ENCODE measurements at regions not wholly inside any gene's neighbourhood (a gene's known extent, or its start where the extent isn't known, plus 50 kb on each side); places are given as distances from the start of the nearest gene placed in this dataset.
A peak's percentile ranks its signal among the peaks of the same experiment; 100 is the strongest.
"Not testable (repeated sequence)": the region's sequence is repeated elsewhere in the genome, so short reads cannot be mapped to it uniquely, and the experiment has no call there.

DNA sequence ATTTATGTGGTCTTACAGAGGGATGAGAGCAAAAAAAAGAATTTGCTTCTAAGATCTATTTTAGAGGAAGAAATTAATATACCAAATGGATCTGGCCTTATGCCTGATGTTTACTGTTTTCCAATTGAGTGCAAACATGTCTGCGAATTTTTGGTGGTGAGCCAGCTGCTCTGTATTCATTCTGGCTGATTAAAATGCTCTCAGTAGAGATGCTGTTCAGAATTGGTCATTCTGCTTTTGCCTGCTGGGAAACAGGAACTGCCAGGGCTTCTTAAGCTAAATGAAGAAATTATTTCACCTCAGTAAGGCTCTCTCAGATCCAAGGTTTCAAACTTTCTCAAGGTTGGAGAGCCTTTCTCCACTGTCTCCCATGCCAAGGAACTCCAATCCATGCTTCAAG, 132.0 kb upstream of the SV2C start:
- intact Hi-C loops (cut with DNase I): no loop called here
- peak in 3 of 10 donors; percentile 17 to 20 (median 17) for DNase-seq

GRCh38 chr5:75948438-75948837, 134.7 kb upstream of the SV2C start:
- intact Hi-C loops (cut with DNase I): no loop called here

DNA sequence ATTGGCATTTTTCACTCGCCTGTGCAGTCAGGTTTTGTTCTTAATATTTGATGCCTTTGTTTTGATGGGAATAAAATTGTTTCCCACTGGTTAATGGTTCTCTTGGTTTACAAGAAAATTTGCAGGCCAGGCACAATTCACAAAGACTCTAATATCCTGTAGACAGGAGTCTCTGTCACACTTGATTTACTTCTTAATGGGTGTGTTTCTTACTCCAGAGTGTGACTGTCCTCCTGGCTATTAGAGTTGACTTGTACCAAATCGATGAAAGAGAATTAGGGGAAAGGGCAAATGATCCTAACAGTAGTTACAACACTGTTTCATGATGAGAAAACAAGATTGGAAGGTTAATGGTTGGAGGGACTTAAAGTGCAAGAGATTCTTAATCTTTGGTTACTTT, 142.8 kb upstream of the SV2C start:
- no peak for DNase-seq

More at GRCh38 chr5:75948438-75948837, 134.7 kb upstream of the SV2C start:
- DNase-seq: no peak

GRCh38 chr5:75935572-75935971, 147.6 kb upstream of the SV2C start:
- intact Hi-C loops (cut with DNase I): no loop called here
- no peak for DNase-seq

More for the DNA sequence above, 142.8 kb upstream of the SV2C start:
- intact Hi-C loops (cut with DNase I): no loop called here

GRCh38 chr5:75933489-75933888, 149.7 kb upstream of the SV2C start:
- DNase-seq: peak in 1 of 10 donors; percentile 44
- intact Hi-C loops (cut with DNase I): no loop called here

GRCh38 chr5:75931175-75931574, 152.0 kb upstream of the SV2C start:
- intact Hi-C loops (cut with DNase I): no loop called here
- DNase-seq: no peak

GRCh38 chr5:75928992-75929391, 154.2 kb upstream of the SV2C start:
- peak in 1 of 10 donors; percentile 69 for DNase-seq
- intact Hi-C loops (cut with DNase I): no loop called here

DNA sequence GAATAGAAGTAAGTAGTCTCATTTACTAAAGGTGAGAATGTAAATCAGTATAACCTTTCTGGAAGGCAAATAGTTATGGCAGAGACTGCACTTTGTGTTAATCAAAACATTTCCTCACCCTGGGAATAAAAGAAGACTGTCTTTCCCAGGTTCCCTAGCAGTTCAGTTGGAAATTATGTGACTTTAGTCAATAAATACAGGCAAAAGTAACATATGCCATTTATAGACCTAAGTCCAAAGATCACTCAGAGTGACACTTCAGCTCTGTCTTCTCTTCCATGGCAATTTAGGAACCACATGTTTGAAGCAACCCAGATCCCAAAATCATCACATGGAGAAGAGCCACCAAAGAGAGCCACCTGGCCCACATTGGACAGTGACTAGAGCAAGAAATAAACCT, 160.7 kb upstream of the SV2C start:
- no peak for DNase-seq
- intact Hi-C loops (cut with DNase I): no loop called here

DNA sequence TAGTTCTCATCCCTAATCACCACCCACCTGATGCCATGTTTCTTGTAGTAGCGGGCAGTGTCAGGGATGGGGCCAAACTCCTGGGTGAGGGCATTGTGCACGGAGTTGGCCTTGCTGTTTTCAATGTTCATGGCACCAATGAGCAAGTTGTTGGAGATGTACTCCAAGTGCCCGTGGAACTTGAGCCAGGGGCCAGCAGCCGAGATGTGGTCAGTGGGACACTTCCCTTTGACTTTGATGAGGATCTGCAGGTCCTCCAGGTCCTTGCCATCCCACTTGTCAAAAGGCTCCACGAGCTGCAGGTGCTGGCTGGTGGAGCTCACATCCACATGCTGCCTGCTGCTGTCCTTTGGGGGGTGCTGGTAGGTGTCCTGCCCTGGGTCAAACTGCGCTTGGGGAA, 162.2 kb upstream of the SV2C start:
- DNase-seq: peak in 1 of 10 donors; percentile 64
- intact Hi-C loops (cut with DNase I): no loop called here

GRCh38 chr5:75916144-75916543, 167.0 kb upstream of the SV2C start:
- intact Hi-C loops (cut with DNase I): no loop called here
- no peak for DNase-seq

- intact Hi-C loops (cut with DNase I): no loop called here
- DNase-seq: no peak
These were observed 174.0 kb upstream of the SV2C start for GRCh38 chr5:75909223-75909622.

DNA sequence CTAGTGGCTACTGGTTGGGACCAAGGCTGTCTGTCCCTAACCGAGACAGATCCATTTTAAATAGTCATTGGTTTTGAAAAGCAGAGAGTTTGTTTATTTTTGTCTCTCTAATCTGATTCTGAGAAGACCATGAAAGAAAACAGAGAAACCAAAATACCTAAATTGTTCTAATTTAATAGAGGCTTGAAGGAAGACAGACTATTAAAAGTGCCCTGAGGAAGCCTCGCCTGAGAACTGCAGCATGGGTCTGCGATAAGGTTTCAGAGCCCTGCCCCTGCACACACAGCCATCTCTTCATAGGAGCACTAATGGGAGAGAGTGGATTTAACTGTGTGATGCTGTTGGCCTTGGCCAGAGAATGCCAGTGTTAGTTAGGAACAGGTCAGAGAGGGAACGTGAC, 175.5 kb upstream of the SV2C start:
- no peak for DNase-seq
- intact Hi-C loops (cut with DNase I): no loop called here

DNA sequence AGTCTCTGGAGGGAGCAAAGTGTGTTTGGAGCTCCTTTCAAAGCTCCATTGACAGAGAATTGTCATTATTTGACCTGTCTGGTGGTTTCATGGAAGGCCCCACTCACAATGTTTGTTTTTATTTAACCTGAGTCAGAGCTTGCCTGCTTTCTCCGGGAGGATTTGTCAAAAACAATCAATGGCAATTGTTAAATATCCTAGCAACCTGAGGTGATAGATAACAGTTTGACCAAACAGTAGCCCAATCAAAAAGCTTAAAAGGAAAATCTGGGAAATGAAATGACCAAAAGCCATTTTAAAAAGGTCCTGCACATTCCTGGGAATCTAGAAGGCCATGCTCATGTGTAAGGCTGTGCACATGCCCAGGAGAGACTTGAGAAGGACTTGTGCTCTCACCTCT, 177.2 kb upstream of the POC5 start:
- no peak for DNase-seq
- intact Hi-C loops (cut with DNase I): no loop called here

GRCh38 chr5:75891736-75892135, 174.5 kb upstream of the POC5 start:
- DNase-seq: no peak
- intact Hi-C loops (cut with DNase I): no loop called here

DNA sequence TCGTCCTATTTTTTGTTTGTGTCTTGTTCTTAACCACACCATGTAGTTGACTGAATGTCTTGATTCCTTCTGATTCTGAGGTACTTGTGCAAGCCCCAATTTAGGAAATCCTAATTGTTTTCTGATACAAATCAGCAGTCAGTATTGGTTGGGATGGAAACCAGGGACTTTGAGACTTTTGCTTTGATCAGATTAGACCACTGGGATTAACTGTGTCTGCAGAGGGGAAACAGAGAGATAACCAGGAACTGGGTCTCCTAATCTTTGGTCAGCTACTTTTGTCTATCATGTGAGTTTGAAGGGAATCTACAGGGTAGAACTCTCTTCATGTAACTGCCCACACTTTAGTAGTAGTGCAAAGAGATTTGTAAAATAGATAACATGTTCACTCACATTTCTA, 173.8 kb upstream of the POC5 start:
- intact Hi-C loops (cut with DNase I): no loop called here
- DNase-seq: no peak

GRCh38 chr5:75890546-75890945, 173.3 kb upstream of the POC5 start:
- DNase-seq: no peak

GRCh38 chr5:75886706-75887105, 169.5 kb upstream of the POC5 start:
- DNase-seq: no peak

More at GRCh38 chr5:75890546-75890945, 173.3 kb upstream of the POC5 start:
- intact Hi-C loops (cut with DNase I): no loop called here

DNA sequence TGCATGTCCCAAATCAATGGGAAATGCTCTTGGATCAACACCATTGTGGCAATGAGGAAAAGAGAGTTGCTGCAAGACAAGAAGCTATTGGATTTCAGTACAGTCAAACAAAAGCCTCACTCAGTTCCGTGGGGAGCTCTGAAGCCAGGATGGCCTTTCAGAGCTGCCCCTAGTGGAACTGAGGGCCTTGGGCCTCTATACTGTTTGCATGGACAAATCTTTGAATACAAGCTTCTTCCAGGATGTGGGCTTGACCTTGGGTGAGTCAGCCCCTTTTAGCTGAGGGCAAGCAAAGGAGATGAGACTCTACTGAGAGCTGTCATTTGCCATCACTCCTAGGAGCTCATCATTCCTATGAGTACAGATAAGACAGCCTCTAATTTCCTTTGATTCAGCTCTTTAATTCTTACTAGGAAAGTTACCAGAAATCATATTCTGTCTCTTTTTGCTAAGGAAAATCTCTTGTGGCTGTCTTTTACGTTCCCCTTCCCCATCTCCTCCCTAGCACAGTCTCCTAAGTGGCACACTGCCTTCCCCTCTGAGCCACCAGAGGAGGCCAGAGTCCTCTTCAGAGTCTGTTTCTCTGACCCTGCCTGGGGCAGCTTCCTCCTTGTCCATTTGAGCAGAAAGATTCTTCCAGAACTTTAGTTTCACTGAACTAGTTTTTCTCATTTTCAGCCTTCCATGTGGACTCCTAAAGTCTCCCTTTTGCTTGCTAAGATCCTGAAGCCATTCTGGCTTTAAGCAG, 168.8 kb upstream of the POC5 start:
- intact Hi-C loops (cut with DNase I): no loop called here

More at GRCh38 chr5:75886706-75887105, 169.5 kb upstream of the POC5 start:
- intact Hi-C loops (cut with DNase I): no loop called here

GRCh38 chr5:75885321-75885720, 168.1 kb upstream of the POC5 start:
- intact Hi-C loops (cut with DNase I): no loop called here
- DNase-seq: no peak

More for the DNA sequence above, 168.8 kb upstream of the POC5 start:
- DNase-seq: peak in 1 of 10 donors; percentile 9

GRCh38 chr5:75869891-75870290, 152.7 kb upstream of the POC5 start:
- no peak for DNase-seq
- intact Hi-C loops (cut with DNase I): no loop called here

DNA sequence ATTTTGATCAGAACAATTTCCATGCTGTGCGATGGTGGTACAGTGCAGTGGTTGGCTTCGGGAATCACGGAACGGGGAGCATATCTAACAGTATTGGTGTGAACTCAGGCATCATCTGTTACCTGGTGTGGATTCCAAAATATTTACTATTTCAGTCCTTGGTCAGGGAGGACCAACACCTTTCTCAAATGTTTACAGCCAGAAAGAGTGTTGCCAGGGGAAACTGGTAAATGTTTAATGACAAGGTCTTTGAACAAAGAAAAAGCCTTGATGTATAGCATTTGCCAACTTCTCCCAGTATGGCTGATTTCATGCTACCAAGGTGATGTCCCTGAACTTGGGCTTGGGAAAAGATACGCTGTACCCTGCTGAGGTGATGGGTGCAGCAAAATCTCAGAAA, 145.6 kb upstream of the POC5 start:
- DNase-seq: no peak
- intact Hi-C loops (cut with DNase I): no loop called here

DNA sequence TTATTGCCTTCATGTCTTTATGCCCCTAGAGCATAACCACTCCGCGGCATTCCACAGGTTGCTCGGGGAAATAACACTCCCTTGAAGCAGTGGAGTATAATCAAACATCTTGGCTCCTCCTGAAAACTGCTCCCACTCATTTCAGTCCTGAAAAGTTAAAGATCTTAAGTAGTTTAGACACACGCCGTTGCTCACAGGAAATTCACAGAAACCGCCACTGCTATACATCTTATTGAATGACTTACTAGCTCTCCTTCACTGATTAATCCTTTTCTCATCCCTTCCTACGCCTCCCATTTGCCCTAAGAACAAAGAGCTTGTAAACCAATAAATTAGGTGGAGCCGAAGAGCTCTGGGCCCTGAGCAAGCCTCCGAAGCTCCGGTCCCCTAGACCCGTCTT, 142.4 kb upstream of the POC5 start:
- intact Hi-C loops (cut with DNase I): not testable (repeated sequence)
- peak in 1 of 10 donors; percentile 41 for DNase-seq

- no peak for DNase-seq
- intact Hi-C loops (cut with DNase I): no loop called here
These were observed 138.8 kb upstream of the POC5 start for GRCh38 chr5:75856056-75856455.

Measured in posterior cingulate gyrus (tissue), 11 donors.